Ascending aorta (tissue), 2 donors: ENCODE measurements at regions not wholly inside any gene's neighbourhood (a gene's known extent, or its start where the extent isn't known, plus 50 kb on each side); places are given as distances from the start of the nearest gene placed in this dataset.

Experiments
- DNase-seq, 2 donors: peaks; one replicate each; pipeline ENCODE4 v3.0.0-alpha.2; 2019; ENCODE audit warnings: low spot score in 2 of 2
- H3K27ac ChIP-seq, 2 donors: fragments of 200-600 bp; sonication (generic); one replicate each; pipeline ENCODE4 v1.5.1; 2016 to 2017; ENCODE audit warnings: mild to moderate bottlenecking in 1 of 2
- H3K27me3 ChIP-seq: fragments of 200-600 bp; sonication (generic); one replicate; pipeline ENCODE4 v1.5.1; 2017
- H3K36me3 ChIP-seq, 2 donors: fragments of 200-600 bp; sonication (generic); one replicate each; pipeline ENCODE4 v1.5.1; 2016
- H3K4me1 ChIP-seq, 2 donors: fragments of 200-600 bp; sonication (generic); one replicate each; pipeline ENCODE4 v1.5.1; 2016 to 2017; ENCODE audit warnings: mild to moderate bottlenecking in 1 of 2
- H3K4me3 ChIP-seq, 2 donors: fragments of 200-600 bp; sonication (generic); one replicate each; pipeline ENCODE4 v1.5.1; 2016 to 2017; ENCODE audit warnings: mild to moderate bottlenecking in 1 of 2
- H3K9me3 ChIP-seq, 2 donors: fragments of 200-600 bp; sonication (generic); one replicate each; pipeline ENCODE4 v1.5.1; 2016
- intact Hi-C: fragments of 100-400 bp; cut with DNase I; formaldehyde crosslinking; loops from one replicate; pipeline ENCODE4 v1.15.1; 2023
- TF ChIP-seq, protein P1 (sequence below), 3 experiments: fragments of 200-600 bp in 2 of 3; fragments of 450-650 bp in 1 of 3; sonication (generic) in 2 of 3; IDR thresholded peaks; one replicate each; pipeline ENCODE4 v1.5.1; 2016 to 2019; ENCODE audit warnings: antibody characterized with exemption in 3 of 3, mild to moderate bottlenecking in 1 of 3, moderate library complexity in 1 of 3

DNA sequence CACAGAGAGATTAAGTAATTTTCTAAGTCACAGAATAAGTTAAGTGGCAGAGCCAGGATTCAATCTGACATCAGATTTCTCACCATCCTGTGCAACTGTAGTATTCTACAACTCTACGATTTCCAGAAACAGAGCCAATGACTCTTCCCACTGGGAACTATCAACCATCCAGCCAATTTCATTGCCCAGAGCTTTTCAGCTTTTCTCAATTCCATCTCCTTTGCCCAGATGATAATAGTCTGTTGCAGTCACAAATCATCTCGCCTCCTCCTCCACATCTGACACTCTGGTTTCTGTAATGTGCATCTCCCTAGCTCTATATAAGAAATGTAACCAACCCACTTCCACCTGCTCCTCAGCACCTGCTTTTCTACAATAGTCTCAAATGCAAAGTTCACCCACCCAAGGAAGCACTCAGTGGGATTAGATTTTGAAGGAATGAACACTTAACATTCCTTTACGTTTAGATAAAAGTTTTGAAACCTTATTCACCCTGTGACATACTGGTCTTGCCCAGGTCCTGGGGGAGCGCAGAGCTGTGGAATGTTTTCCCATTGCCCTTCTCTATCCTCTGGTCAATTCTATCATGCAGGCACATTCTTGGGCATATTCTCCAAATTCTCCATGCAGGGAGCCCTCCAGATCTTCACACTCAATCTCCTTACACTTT is 167.8 kb upstream of the ASIC2 start:
- Histone ChIP-seq H3K36me3 (no peaks in the 10 kb centered on the region), H3K4me3 (no peak overlapping the region), H3K27ac (no peak overlapping the region), H3K9me3 (no peaks in the 10 kb centered on the region), H3K27me3 (no peaks in the 10 kb centered on the region), H3K4me1 (no peaks in the 10 kb centered on the region)
- intact Hi-C loops, result no loop called here
- DNase-seq, result no peak
- TF ChIP-seq, protein P1, sequence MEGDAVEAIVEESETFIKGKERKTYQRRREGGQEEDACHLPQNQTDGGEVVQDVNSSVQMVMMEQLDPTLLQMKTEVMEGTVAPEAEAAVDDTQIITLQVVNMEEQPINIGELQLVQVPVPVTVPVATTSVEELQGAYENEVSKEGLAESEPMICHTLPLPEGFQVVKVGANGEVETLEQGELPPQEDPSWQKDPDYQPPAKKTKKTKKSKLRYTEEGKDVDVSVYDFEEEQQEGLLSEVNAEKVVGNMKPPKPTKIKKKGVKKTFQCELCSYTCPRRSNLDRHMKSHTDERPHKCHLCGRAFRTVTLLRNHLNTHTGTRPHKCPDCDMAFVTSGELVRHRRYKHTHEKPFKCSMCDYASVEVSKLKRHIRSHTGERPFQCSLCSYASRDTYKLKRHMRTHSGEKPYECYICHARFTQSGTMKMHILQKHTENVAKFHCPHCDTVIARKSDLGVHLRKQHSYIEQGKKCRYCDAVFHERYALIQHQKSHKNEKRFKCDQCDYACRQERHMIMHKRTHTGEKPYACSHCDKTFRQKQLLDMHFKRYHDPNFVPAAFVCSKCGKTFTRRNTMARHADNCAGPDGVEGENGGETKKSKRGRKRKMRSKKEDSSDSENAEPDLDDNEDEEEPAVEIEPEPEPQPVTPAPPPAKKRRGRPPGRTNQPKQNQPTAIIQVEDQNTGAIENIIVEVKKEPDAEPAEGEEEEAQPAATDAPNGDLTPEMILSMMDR (IDR thresholded peaks at IDR 0.05), result no peak

DNA sequence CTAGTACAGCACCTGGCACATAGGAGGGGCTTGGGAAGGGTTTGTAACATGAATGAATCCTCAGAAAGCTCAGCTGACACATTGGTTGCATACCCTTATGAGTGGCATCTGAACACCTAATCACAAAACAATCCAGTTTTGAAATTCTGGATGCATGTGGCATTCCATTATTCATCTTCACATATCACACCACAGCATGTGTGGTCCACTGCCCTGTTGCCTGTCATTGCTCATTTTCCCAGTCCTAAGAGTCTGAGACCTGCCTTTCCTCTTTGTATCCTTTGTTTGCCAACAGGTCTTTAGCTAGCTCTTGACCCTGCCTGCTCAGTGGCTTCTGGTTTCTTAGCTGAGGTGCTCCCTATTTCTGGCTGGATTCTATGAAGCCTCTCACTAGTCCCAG is 170.8 kb upstream of the ASIC2 start:
- TF ChIP-seq, protein P1 (IDR thresholded peaks at IDR 0.05), result no peak
- no peaks in the 10 kb centered on the region for H3K4me1 ChIP-seq
- intact Hi-C loops, result no loop called here

DNA sequence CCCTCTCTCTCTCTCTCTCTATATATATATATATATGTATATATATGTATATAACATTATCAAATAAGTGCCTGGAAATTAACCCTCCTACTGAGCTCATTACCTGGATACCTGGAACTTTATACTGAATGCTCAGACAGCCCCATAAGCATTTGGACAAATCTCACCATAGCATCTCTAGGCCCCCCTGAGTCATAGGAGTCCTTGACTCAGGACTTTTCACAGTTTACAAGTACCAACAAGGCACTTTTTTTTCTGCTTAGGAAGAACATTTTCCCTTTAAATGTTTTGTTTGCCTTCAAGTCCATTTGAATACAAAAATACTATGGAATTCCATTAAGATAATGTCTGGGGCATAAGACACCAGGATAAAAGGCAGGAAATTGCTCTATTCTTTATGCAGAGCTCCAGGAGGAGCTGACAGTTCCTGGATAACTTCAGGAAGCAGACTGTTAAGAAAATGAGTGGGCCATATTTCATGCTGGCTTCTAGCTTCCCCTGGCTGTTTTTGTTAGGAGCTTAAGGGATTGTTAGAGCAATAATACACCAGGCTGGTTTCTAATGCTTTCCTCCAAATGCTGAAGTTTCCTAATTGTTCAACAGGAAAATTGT is 171.7 kb upstream of the ASIC2 start:
- TF ChIP-seq, protein P1 (IDR thresholded peaks at IDR 0.05), result no peak
- H3K4me3 ChIP-seq, result no peak overlapping the region
- H3K9me3 ChIP-seq, result no peaks in the 10 kb centered on the region
- intact Hi-C loops, result no loop called here
- H3K36me3 ChIP-seq, result no peaks in the 10 kb centered on the region
- no peak overlapping the region for H3K27ac ChIP-seq
- no peaks in the 10 kb centered on the region for H3K4me1 ChIP-seq
- no peaks in the 10 kb centered on the region for H3K27me3 ChIP-seq
- DNase-seq, result no peak

More for the DNA sequence above, 170.8 kb upstream of the ASIC2 start:
- no peak for DNase-seq
- Histone ChIP-seq H3K9me3 (no peaks in the 10 kb centered on the region), H3K27me3 (no peaks in the 10 kb centered on the region), H3K4me3 (no peak overlapping the region), H3K27ac (no peak overlapping the region), H3K36me3 (no peaks in the 10 kb centered on the region)

DNA sequence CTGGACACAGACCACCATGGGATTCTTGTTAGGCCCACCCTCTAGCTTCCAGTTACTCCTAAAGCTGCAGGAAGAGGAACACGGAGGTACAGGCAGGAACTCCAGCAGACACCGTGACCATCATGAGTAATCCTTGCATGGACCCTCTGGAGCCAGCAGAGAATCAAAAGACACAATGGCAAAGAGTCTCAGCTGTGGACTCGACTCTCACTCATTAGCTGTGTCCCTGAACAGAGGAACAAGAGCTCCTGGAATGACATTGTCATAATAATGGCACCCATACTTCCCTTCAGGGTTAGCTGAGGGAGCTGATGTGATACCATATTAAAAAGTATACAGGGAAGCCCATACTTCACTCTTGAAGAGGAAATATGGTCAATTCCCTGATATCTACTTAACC is 176.3 kb upstream of the ASIC2 start:
- Histone ChIP-seq H3K4me1 (no peaks in the 10 kb centered on the region), H3K36me3 (no peaks in the 10 kb centered on the region), H3K4me3 (no peak overlapping the region), H3K27ac (no peak overlapping the region), H3K27me3 (no peaks in the 10 kb centered on the region), H3K9me3 (no peaks in the 10 kb centered on the region)
- intact Hi-C loops, result no loop called here
- TF ChIP-seq, protein P1 (IDR thresholded peaks at IDR 0.05), result no peak
- DNase-seq, result no peak

DNA sequence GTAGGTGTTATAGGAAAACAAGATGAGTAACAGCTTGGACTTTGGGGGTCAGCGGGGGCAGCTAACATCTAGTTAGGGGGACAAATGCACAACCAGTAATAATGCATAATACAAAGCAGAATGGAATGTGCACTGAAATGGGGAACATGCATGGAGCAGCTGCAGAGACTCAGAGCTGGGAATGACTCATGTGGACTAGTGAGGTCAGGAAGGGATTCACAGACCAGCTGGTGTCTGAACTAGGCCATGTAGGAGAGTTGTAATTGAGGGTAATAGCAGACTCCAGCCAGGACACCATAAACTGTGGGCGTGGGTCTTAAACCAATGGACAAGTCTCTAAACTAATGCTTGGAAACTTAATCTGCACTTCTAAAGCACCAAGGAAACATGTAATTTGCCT is 176.8 kb upstream of the ASIC2 start:
- intact Hi-C loops, result no loop called here
- Histone ChIP-seq H3K9me3 (no peaks in the 10 kb centered on the region), H3K27me3 (no peaks in the 10 kb centered on the region), H3K27ac (no peak overlapping the region), H3K36me3 (no peaks in the 10 kb centered on the region), H3K4me3 (no peak overlapping the region), H3K4me1 (no peaks in the 10 kb centered on the region)
- DNase-seq, result no peak
- TF ChIP-seq, protein P1 (IDR thresholded peaks at IDR 0.05), result no peak
